ENCODE measurements at regions not wholly inside any gene's neighbourhood (a gene's known extent, or its start where the extent isn't known, plus 50 kb on each side); places are given as distances from the start of the nearest gene placed in this dataset.

- TF ChIP-seq EGR1 (IDR thresholded peaks at IDR 0.05; ENCODE audit: borderline replicate concordance, low read depth, low read length), result no peak
- no peak for TF ChIP-seq ZNF274 (IDR thresholded peaks at IDR 0.05; ENCODE audit: borderline replicate concordance, extremely low read depth, low read length)
- no peak for TF ChIP-seq POLR2AphosphoS5 (IDR thresholded peaks at IDR 0.05; ENCODE audit: low read depth, low read length)
- TF ChIP-seq CTCF (IDR thresholded peaks at IDR 0.05; ENCODE audit: control extremely low read depth in 1 of 3, insufficient read depth in 1 of 3, low read depth in 1 of 3, low read length in 3 of 3), result no peak
- no peak for TF ChIP-seq SUZ12 (IDR thresholded peaks at IDR 0.05; ENCODE audit: low read length)
- no peak for TF ChIP-seq EZH2 (IDR thresholded peaks at IDR 0.05; ENCODE audit: low read depth, low read length, severe bottlenecking)
- no peak for TF ChIP-seq TEAD4 (IDR thresholded peaks at IDR 0.05; ENCODE audit: low read depth, low read length)
- no peak for TF ChIP-seq ATF3 (IDR thresholded peaks at IDR 0.05; ENCODE audit: insufficient read depth, low read depth, low read length)
- TF ChIP-seq MAX (IDR thresholded peaks at IDR 0.05), result no peak
- no peak for TF ChIP-seq CEBPB (IDR thresholded peaks at IDR 0.05; ENCODE audit: low read depth, low read length)
- no peak for TF ChIP-seq EP300 (IDR thresholded peaks at IDR 0.05; ENCODE audit: borderline replicate concordance in 1 of 2, low read depth in 2 of 2, low read length in 2 of 2)
These were observed 201.2 kb upstream of the IER5L start for GRCh38 chr9:129379181-129379836.
